SK-N-SH treated with all-trans-retinoic acid at 6 μM for 48 hours (cell line): ENCODE measurements at regions not wholly inside any gene's neighbourhood (a gene's known extent, or its start where the extent isn't known, plus 50 kb on each side); places are given as distances from the start of the nearest gene placed in this dataset.

ENCODE experiments used
- ATAC-seq: fragments of 200-7000 bp; cut with Tn5 transposase; 3 replicates; pipeline ENCODE4 v1.9.1; 2020; ENCODE audit warnings: mild to moderate bottlenecking, moderate library complexity
- ARNTL ChIP-seq: fragments of 450-650 bp; formaldehyde crosslinking; IDR thresholded peaks from 2 replicates; pipeline ENCODE4 v1.5.0; 2020; ENCODE audit warnings: low read depth, mild to moderate bottlenecking, moderate library complexity, borderline replicate concordance
- CSDC2 ChIP-seq: fragments of 250-450 bp; sonication (Bioruptor Pico); IDR thresholded peaks from 2 replicates; pipeline ENCODE4 v1.5.0; 2020; ENCODE audit warnings: mild to moderate bottlenecking, moderate library complexity
- CSRNP3 ChIP-seq: fragments of 250-450 bp; sonication (Bioruptor Pico); IDR thresholded peaks from 2 replicates; pipeline ENCODE4 v1.5.1; 2021; ENCODE audit warnings: mild to moderate bottlenecking, moderate library complexity
- ESRRG ChIP-seq: fragments of 250-450 bp; sonication (Bioruptor Pico); IDR thresholded peaks from 2 replicates; pipeline ENCODE4 v1.6.1; 2021; ENCODE audit warnings: mild to moderate bottlenecking
- GLIS3 ChIP-seq: fragments of 250-450 bp; sonication (Bioruptor Pico); IDR thresholded peaks from 2 replicates; pipeline ENCODE4 v1.5.0; 2020; ENCODE audit warnings: mild to moderate bottlenecking, moderate library complexity
- ISL1 ChIP-seq: fragments of 250-450 bp; sonication (Bioruptor Pico); IDR thresholded peaks from 2 replicates; pipeline ENCODE4 v2.1.2; 2022; ENCODE audit warnings: mild to moderate bottlenecking, moderate library complexity
- OSR1 ChIP-seq: fragments of 250-450 bp; sonication (Bioruptor Pico); IDR thresholded peaks from 2 replicates; pipeline ENCODE4 v1.8.0; 2022; ENCODE audit warnings: moderate library complexity, mild to moderate bottlenecking, inconsistent platforms
- PATZ1 ChIP-seq: fragments of 250-450 bp; sonication (Bioruptor Pico); IDR thresholded peaks from 2 replicates; pipeline ENCODE4 v1.8.0; 2020; ENCODE audit warnings: mild to moderate bottlenecking, moderate library complexity, borderline replicate concordance
- POU6F1 ChIP-seq: fragments of 250-450 bp; sonication (Bioruptor Pico); IDR thresholded peaks from 2 replicates; pipeline ENCODE4 v1.8.0; 2021; ENCODE audit warnings: low read depth, mild to moderate bottlenecking, moderate library complexity, borderline replicate concordance
- PPARA ChIP-seq: fragments of 250-450 bp; sonication (Bioruptor Pico); IDR thresholded peaks from 2 replicates; pipeline ENCODE4 v1.5.0; 2020; ENCODE audit warnings: mild to moderate bottlenecking, borderline replicate concordance
- RARB ChIP-seq: fragments of 250-450 bp; sonication (Bioruptor Pico); IDR thresholded peaks from 2 replicates; pipeline ENCODE4 v1.8.0; 2021; ENCODE audit warnings: mild to moderate bottlenecking, moderate library complexity
- TCF4 ChIP-seq: fragments of 250-450 bp; sonication (Bioruptor Pico); IDR thresholded peaks from 2 replicates; pipeline ENCODE4 v1.8.0; 2021; ENCODE audit warnings: mild to moderate bottlenecking, moderate library complexity, borderline replicate concordance
- TOX ChIP-seq: fragments of 250-450 bp; sonication (Bioruptor Pico); IDR thresholded peaks from 2 replicates; pipeline ENCODE4 v1.8.0; 2021; ENCODE audit warnings: mild to moderate bottlenecking, moderate library complexity, borderline replicate concordance
- ZC3H10 ChIP-seq: fragments of 250-450 bp; sonication (Bioruptor Pico); IDR thresholded peaks from 2 replicates; pipeline ENCODE4 v1.5.1; 2021; ENCODE audit warnings: mild to moderate bottlenecking, moderate library complexity
- ZFP3 ChIP-seq: fragments of 250-450 bp; sonication (Bioruptor Pico); IDR thresholded peaks from 2 replicates; pipeline ENCODE4 v1.5.0; 2020; ENCODE audit warnings: mild to moderate bottlenecking, moderate library complexity
- ZFP30 ChIP-seq: fragments of 450-650 bp; formaldehyde crosslinking; IDR thresholded peaks from 2 replicates; pipeline ENCODE4 v1.5.0; 2022; ENCODE audit warnings: mild to moderate bottlenecking, moderate library complexity
- ZNF565 ChIP-seq: fragments of 450-650 bp; formaldehyde crosslinking; conservative IDR thresholded peaks from 2 replicates; pipeline ENCODE4 v1.5.0; 2020; ENCODE audit warnings: low read depth, mild to moderate bottlenecking, moderate library complexity
- ZNF70 ChIP-seq: fragments of 450-650 bp; formaldehyde crosslinking; IDR thresholded peaks from 2 replicates; pipeline ENCODE4 v1.5.0; 2020; ENCODE audit warnings: mild to moderate bottlenecking, moderate library complexity
- ZNF8 ChIP-seq: fragments of 450-650 bp; formaldehyde crosslinking; IDR thresholded peaks from 2 replicates; pipeline ENCODE4 v1.5.0; 2020; ENCODE audit warnings: mild to moderate bottlenecking, moderate library complexity
- TF ChIP-seq, protein P1 (sequence below): fragments of 250-450 bp; sonication (Bioruptor Pico); IDR thresholded peaks from 2 replicates; pipeline ENCODE4 v1.5.0; 2020; ENCODE audit warnings: mild to moderate bottlenecking, moderate library complexity

GRCh38 chr20:6439737-6440442 lies 317.1 kb upstream of the FERMT1 start:
- TF ChIP-seq PATZ1 (CRISPR knock-in tag) (no peak), PPARA (no peak), OSR1 (CRISPR knock-in tag) (no peak), ZFP30 (no peak), ZNF70 (CRISPR knock-in tag) (no peak)

GRCh38 chr20:6434131-6434530 lies 311.3 kb upstream of the FERMT1 start:
- no peak for ATAC-seq
- TF ChIP-seq POU6F1 (CRISPR knock-in tag) (no peak), ARNTL (CRISPR knock-in tag) (no peak), PPARA (no peak), TCF4 (CRISPR knock-in tag) (no peak), OSR1 (CRISPR knock-in tag) (no peak)

More at GRCh38 chr20:6439737-6440442, 317.1 kb upstream of the FERMT1 start:
- ATAC-seq: no peak

DNA sequence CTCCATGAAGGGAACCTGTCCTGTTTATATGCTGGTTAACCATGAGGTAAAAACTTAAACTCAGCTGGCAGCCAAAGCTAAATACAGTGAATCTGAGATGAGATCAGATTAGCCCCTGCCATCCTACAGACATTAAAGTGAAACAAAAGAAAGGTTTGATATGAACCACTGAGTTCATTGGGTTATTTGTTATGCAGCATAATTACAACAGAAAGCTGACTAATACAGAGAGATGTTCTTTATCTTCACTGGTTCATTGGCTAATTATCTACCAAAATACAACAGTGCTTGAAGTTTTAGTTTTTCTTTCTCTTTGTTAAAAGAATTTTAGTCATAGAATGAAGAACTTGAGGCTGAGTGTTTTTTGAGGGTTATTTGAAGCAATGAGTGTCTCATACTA lies 307.6 kb upstream of the FERMT1 start:
- TF ChIP-seq ZNF565 (CRISPR knock-in tag) (no peak), TOX (CRISPR knock-in tag) (no peak), ESRRG (no peak), ZFP30 (no peak), RARB (CRISPR knock-in tag) (no peak), ISL1 (CRISPR knock-in tag) (no peak), TCF4 (CRISPR knock-in tag) (no peak), ZFP3 (CRISPR knock-in tag) (no peak), ZC3H10 (CRISPR knock-in tag) (no peak)
- TF ChIP-seq, protein P1, sequence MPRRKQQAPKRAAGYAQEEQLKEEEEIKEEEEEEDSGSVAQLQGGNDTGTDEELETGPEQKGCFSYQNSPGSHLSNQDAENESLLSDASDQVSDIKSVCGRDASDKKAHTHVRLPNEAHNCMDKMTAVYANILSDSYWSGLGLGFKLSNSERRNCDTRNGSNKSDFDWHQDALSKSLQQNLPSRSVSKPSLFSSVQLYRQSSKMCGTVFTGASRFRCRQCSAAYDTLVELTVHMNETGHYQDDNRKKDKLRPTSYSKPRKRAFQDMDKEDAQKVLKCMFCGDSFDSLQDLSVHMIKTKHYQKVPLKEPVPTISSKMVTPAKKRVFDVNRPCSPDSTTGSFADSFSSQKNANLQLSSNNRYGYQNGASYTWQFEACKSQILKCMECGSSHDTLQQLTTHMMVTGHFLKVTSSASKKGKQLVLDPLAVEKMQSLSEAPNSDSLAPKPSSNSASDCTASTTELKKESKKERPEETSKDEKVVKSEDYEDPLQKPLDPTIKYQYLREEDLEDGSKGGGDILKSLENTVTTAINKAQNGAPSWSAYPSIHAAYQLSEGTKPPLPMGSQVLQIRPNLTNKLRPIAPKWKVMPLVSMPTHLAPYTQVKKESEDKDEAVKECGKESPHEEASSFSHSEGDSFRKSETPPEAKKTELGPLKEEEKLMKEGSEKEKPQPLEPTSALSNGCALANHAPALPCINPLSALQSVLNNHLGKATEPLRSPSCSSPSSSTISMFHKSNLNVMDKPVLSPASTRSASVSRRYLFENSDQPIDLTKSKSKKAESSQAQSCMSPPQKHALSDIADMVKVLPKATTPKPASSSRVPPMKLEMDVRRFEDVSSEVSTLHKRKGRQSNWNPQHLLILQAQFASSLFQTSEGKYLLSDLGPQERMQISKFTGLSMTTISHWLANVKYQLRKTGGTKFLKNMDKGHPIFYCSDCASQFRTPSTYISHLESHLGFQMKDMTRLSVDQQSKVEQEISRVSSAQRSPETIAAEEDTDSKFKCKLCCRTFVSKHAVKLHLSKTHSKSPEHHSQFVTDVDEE (CRISPR knock-in tag): no peak
- ATAC-seq: no peak

GRCh38 chr20:6426287-6426891 lies 303.6 kb upstream of the FERMT1 start:
- TF ChIP-seq CSRNP3 (CRISPR knock-in tag) (no peak), ESRRG (no peak), ZNF565 (CRISPR knock-in tag) (no peak), ZC3H10 (CRISPR knock-in tag) (no peak), CSDC2 (no peak), TOX (CRISPR knock-in tag) (no peak), GLIS3 (CRISPR knock-in tag) (no peak), PPARA (no peak), ZNF70 (CRISPR knock-in tag) (no peak), RARB (CRISPR knock-in tag) (no peak), ZNF8 (CRISPR knock-in tag) (no peak)
- no peak for ATAC-seq
